GM21367 (cell line): ENCODE measurements at regions not wholly inside any gene's neighbourhood (a gene's known extent, or its start where the extent isn't known, plus 50 kb on each side); places are given as distances from the start of the nearest gene placed in this dataset.
A peak's percentile ranks its signal among the peaks of the same experiment; 100 is the strongest.
"Not testable (repeated sequence)": the region's sequence is repeated elsewhere in the genome, so short reads cannot be mapped to it uniquely, and the experiment has no call there.

ENCODE experiments used
- ATAC-seq: cut with Tn5 transposase; IDR thresholded peaks from one replicate; pipeline ENCODE4 v1.9.1; 2021; ENCODE audit not compliant: unreplicated experiment

DNA sequence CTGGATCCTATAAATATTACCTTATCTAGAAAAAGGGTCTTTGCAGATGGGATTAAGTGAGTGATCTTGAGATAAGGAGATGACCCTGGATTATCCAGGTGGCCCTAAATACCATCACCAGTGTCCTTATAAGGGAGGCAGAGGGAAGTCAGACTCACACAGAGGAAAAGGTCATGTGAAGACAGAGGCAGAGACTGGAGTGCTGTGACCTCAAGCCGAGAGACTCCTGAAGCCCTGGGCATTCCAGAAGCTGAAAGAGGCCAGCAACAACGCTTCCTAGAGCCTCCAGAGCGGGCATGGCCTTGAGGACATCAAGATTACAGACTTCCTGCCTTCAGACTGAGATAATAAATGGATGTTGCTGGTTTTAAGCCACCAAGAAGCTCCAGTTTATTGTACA lies 118.8 kb downstream of the ATPSCKMT start:
- no peak for ATAC-seq

GRCh38 chr5:10126900-10127299 lies 122.8 kb downstream of the ATPSCKMT start:
- ATAC-seq = no peak

GRCh38 chr5:10125116-10125515 lies 124.6 kb downstream of the ATPSCKMT start:
- ATAC-seq = no peak

DNA sequence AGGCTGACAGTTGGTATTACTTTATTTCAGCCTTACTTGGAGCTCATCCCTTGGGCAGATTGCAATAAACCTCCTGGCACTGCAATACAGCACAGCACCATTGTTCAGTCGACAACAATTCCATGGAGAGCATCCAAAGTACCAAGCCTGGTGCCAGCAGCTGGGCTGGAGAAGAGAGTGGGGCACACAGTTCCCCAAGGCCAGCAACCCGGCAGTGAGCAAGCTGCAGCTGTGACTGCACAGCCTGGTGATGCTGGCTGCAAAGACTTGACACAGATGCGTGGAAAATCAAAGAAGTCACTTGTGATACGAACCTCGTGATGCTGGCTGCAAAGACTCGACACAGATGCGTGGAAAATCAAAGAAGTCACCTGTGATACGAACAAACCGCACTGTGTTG lies 125.4 kb downstream of the ATPSCKMT start:
- ATAC-seq = no peak

DNA sequence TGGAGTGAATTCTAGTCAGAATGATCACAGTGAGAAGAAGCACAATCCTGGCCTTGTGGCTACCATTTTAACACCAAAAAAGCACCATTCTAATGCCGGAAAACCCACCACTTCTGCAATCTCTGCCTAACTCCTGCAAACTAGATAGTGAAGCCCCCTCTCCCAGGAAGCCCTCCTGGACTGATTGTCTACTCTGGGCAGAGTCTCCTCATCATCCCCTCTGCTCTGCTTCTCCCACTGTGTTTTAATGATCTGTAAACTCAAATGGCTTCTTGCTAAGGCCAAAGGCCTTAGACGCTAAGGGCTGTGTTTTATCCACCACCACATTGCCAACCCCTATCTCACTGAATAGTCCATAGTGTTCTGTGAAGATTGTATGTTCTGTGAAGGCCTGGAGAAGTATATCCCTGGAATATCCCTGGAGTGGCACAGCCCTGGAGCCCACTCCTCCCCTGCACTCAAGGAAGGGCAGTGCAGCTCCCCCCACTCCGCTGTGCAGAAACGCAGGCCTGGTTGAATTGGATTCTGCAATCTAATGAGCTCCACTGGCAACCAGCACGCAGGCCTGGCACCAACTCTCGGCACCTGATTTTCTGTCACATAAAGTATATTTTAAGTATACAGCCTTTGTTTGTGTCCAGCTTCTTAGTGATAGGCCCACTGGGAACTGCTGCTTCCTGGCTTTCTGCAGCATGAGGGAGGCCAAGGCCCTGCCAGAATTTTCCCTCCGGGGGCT lies 126.3 kb downstream of the ATPSCKMT start:
- ATAC-seq = no peak

GRCh38 chr5:10122076-10122726 lies 127.5 kb downstream of the ATPSCKMT start:
- ATAC-seq = no peak

DNA sequence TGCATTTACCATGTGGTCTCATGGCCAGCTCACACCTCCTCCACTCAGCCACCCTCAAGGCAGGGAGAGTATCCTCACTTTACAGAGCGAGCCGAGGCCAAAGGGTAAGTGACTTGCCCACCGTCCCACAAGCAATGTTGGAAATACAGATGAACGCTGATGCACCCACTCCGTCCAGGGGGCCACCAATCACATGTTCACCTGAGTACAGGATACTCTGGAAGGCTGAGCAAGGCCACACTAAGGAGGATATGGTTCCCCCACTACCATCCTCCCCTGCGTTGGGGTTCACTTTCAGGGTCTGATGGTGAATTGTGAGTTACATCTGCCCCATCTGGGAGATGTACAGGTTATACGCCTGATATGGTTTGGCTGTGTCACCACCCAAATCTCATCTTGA lies 128.8 kb downstream of the ATPSCKMT start:
- no peak for ATAC-seq

GRCh38 chr5:10118150-10118549 lies 131.5 kb downstream of the ATPSCKMT start:
- ATAC-seq = no peak

DNA sequence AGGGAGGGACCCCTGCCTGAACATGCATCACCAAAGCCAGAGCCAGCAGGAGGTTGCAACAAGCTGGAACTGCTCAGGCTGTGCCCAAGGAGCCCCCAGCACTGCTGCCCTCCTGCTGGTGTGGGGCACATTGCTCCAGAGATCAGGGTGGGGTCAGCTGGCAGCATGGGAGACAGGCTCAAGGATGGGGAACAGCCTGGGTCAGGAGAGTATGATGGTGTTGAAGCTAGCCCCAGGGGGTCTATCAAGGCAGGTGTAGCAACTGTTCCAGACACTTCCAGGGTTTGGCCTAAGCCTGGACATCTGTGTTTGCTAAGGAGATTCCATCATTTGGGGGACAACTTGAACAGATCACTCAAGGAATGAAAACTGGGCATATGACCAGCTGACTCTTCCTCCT lies 133.1 kb downstream of the ATPSCKMT start:
- ATAC-seq = no peak

DNA sequence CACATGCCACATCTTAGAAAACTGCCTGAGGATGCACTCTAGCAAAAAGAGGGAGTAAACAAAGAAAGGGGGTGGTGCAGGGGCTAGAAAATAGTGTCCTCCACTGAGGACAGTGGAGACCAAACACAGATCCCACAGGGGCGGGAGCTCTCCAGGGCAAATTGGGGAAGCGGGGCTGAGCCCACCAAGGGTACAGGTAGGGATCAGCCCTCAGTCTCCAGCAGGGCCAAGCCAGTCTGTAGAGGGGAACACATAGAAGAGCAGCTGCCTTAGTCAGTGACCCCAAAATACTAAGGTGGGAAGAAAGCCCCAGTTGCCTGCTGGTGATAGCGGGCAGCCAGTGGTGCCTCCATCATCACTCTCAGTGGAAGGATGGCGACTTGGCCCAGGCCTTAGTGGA lies 134.0 kb downstream of the ATPSCKMT start:
- ATAC-seq = no peak

DNA sequence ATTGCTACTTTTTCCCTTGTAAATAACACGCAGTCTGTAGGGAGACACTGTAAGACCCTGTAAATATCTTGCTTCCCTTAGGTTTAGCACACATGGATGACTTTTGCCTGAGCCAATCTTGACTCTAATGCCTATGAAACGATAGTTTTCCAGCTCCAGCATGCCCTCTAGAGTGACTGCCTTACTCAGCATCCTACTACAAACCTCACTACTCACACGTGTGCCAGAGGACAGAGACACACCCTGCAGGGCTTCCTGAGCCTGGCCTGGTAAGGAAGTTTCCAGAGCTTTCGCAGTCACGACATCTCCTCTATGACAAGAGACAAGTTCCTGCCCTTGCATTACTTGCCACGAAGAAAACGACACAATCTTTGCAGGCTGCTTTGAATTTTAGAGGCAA lies 138.1 kb downstream of the ATPSCKMT start:
- peak; percentile 80 for ATAC-seq

- ATAC-seq = no peak
Observed at GRCh38 chr5:10110228-10110627, 139.5 kb downstream of the ATPSCKMT start.

DNA sequence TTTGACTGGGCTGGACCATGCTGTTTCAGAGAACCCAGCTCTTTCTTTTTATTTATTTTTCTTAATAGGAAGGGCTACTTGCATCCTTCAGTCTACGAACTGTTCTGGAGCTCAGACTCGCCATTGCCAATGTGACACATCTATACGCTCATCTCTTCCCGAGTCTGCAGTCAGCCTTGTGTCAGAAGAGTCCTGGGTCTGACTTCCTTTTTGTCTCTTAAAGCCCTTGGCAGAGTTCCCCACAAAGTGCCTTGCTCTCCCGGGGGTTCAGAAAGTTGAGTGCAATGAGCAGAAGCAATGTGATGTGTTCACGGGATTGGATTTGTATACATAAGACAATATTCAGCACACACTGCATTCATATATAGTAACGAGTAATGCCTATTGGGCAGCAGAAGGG lies 140.4 kb downstream of the ATPSCKMT start:
- ATAC-seq = no peak

GRCh38 chr5:10106806-10107205 lies 142.9 kb downstream of the ATPSCKMT start:
- ATAC-seq = no peak

DNA sequence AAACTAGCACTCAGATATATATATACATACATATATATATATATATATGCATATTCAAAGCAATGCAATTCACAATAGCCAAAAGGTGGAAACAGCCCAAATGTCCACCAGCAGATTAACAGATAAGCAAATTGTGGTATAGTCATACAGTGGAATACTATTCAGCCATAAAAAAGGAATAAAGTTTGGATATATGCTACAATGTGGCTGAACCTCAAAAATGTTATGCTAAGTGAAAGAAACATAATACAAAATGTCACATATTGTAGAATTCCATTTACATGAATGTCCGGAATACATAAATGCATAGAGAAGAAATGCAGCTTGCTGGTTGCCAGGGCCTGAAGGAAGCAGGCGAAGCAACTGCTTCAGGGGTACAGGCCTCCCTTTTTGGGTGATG lies 143.4 kb downstream of the ATPSCKMT start:
- no peak for ATAC-seq

GRCh38 chr5:10102706-10103497 lies 146.8 kb downstream of the ATPSCKMT start:
- no peak for ATAC-seq

GRCh38 chr5:10102235-10102634 lies 147.5 kb downstream of the ATPSCKMT start:
- ATAC-seq = not testable (repeated sequence)

- no peak for ATAC-seq
Observed at GRCh38 chr5:10099548-10099947, 150.1 kb downstream of the ATPSCKMT start.

DNA sequence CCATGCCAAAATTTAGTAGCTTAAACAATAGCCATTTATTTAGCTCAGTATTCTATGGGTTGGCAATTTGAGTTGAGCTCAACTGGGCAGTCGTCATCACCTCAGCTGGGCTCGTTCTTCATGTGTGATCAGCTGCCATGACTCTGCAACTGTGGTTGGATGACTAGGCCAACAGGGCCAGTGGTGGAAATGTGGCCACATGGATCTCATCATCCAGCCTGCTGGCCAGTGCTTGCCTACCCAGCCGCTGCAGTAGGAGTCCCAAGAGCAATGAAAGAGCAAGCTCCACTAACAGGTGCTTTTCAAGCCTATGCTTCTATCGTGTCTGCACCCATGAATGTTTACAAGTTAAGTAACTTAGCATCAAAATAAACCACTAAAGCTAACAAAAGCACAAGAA lies 158.0 kb downstream of the ATPSCKMT start:
- ATAC-seq = no peak

DNA sequence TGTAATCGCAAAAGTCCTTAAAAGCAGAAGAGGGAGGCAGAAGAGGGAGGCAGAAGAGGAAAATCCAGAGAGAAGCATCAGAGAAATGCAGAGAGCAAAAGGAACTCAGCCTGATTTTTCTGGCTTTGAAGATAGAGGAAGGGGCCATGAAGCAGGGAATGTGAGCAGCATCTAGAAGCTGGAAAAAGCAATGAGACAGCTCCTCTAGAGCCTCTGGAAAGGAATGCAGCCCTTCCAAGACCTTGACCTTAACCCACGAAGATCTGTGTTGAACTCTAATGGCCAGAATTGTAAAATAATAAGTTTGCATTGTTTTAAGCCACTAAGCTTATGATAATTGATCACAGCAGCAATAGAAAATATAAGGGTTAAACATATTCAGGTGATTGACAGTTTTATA lies 159.6 kb downstream of the ATPSCKMT start:
- ATAC-seq = no peak

- no peak for ATAC-seq
Observed at GRCh38 chr5:10085185-10085584, 164.5 kb downstream of the ATPSCKMT start.

DNA sequence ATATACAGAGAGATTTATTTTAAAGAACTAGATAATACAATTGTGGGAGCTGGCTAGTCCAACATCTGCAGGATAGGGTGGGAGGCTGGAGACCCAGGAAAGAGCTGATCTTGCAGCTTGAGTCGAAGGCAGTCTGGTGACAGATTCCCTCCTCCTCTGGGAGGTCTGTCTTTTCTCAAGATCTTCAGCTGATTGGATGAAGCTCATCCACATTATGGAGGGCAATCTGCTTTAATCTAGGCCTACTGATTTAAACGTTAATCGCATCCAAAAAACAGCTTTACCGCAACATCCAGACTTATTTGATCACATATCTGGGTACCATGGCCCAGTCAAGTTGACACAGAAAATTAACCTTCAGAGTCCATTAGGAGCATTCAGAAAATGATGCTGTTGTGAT lies 168.1 kb downstream of the ATPSCKMT start:
- no peak for ATAC-seq
